ENCODE measurements at regions not wholly inside any gene's neighbourhood (a gene's known extent, or its start where the extent isn't known, plus 50 kb on each side); places are given as distances from the start of the nearest gene placed in this dataset.
"Not testable (repeated sequence)": the region's sequence is repeated elsewhere in the genome, so short reads cannot be mapped to it uniquely, and the experiment has no call there.

DNA sequence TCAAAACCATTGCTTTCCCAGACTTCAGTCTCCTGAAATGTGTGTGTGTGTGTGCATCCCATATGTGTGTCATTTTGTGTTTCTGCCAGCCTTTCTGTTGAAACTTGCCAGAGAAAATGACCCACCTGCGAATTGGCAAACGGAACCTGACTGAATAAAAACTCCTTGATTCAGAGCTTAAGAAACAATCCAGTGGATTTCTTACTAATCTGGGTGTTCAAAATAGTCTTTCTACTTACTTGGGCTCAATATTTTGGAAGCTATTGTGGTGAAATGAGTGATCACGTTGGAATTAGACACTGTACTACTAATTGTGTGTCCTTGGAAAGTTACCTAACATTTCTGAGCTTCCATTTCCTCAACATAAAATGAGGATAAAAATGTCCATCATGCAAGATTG is 138.9 kb upstream of the ERG start:
- no peak for DNase-seq (ENCODE audit: low spot score)
- H3K9ac ChIP-seq (ENCODE audit: low read depth in 1 of 2, low read length in 2 of 2), result no peak overlapping the region
- peaks cover 0 to 4% (median under 1%) of the 10 kb centered on the region in 4 donors for H3K9me3 ChIP-seq (ENCODE audit: control insufficient read depth in 4 of 4, low read length in 3 of 4)
- 80% methylated on average over 3 of the region's 3 CpGs for WGBS
- TF ChIP-seq HNF4G (IDR thresholded peaks at IDR 0.05) (no peak), YY1 (IDR thresholded peaks at IDR 0.05) (no peak), RXRA (IDR thresholded peaks at IDR 0.05) (no peak), FOXA1 (IDR thresholded peaks at IDR 0.05) (no peak), FOXA2 (IDR thresholded peaks at IDR 0.05) (no peak), HNF4A (conservative IDR thresholded peaks at IDR 0.05) (no peak), TAF1 (conservative IDR thresholded peaks at IDR 0.05) (no peak), EGR1 (IDR thresholded peaks at IDR 0.05; ENCODE audit: low read depth in 2 of 2) (no peak), JUND (IDR thresholded peaks at IDR 0.05) (no peak)
- TF ChIP-seq, protein P1, sequence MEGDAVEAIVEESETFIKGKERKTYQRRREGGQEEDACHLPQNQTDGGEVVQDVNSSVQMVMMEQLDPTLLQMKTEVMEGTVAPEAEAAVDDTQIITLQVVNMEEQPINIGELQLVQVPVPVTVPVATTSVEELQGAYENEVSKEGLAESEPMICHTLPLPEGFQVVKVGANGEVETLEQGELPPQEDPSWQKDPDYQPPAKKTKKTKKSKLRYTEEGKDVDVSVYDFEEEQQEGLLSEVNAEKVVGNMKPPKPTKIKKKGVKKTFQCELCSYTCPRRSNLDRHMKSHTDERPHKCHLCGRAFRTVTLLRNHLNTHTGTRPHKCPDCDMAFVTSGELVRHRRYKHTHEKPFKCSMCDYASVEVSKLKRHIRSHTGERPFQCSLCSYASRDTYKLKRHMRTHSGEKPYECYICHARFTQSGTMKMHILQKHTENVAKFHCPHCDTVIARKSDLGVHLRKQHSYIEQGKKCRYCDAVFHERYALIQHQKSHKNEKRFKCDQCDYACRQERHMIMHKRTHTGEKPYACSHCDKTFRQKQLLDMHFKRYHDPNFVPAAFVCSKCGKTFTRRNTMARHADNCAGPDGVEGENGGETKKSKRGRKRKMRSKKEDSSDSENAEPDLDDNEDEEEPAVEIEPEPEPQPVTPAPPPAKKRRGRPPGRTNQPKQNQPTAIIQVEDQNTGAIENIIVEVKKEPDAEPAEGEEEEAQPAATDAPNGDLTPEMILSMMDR (IDR thresholded peaks at IDR 0.05; ENCODE audit: low read depth, low read length, missing input control), result no peak
- TF ChIP-seq, protein P2, sequence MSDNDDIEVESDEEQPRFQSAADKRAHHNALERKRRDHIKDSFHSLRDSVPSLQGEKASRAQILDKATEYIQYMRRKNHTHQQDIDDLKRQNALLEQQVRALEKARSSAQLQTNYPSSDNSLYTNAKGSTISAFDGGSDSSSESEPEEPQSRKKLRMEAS (IDR thresholded peaks at IDR 0.05), result no peak
- H3K4me3 ChIP-seq (ENCODE audit: low read depth in 1 of 3, low read length in 3 of 3), result no peak overlapping the region
- no peak overlapping the region for H3K27ac ChIP-seq (ENCODE audit: low read depth in 1 of 2, low read length in 2 of 2)
- no peaks in the 10 kb centered on the region for H3K4me1 ChIP-seq (ENCODE audit: control insufficient read depth in 4 of 4, insufficient read depth in 4 of 4, low read length in 3 of 4)
- H3K36me3 ChIP-seq (ENCODE audit: control insufficient read depth in 4 of 4, insufficient read depth in 3 of 4, low read depth in 1 of 4, low read length in 3 of 4), result no peaks in the 10 kb centered on the region
- H3K27me3 ChIP-seq (ENCODE audit: control insufficient read depth in 4 of 4, insufficient read depth in 4 of 4, low read length in 3 of 4), result peaks cover 0 to 6% (median 0%) of the 10 kb centered on the region in 4 donors

DNA sequence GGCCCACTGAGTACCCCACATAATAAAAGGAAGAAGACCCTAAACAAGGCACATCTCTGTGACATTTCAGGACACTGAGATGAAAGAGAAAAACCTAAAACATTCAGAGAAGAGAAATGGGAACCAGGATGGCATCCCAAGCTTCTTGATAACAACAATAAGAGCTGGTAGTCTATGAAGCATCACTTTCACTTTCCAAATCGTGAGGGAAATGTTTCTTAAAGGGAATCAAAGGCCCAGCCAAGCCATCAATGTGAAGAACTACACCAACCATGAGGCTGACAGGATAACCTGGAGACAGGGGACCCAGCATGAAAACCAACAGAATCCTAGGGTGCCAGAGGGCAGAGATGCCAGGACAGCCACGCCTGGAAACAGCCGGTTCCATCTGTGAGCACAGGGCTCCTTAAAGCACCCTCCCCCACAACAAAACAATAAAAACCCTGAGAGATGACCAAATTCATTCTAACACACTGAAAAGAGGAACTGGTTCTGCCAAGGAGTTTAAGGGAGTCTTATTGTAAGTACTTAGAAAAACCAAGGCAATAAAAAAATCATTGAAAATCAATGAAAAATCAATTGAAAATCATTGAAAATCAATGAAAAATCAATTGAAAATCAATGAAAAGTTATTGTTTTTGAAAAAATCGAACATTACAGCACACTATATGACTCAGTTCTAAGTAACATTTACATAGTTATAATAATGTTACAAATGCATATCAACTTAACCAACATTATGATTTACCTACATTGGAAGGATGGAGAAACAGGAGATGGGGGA is 141.5 kb upstream of the ERG start:
- WGBS, result 38% methylated on average over 4 of the region's 4 CpGs
- Histone ChIP-seq H3K4me1 (ENCODE audit: control insufficient read depth in 4 of 4, insufficient read depth in 4 of 4, low read length in 3 of 4) (no peaks in the 10 kb centered on the region), H3K27me3 (ENCODE audit: control insufficient read depth in 4 of 4, insufficient read depth in 4 of 4, low read length in 3 of 4) (peaks cover 0 to 9% (median 0%) of the 10 kb centered on the region in 4 donors), H3K27ac (ENCODE audit: low read depth in 1 of 2, low read length in 2 of 2) (no peak overlapping the region), H3K4me3 (ENCODE audit: low read depth in 1 of 3, low read length in 3 of 3) (no peak overlapping the region), H3K9ac (ENCODE audit: low read depth in 1 of 2, low read length in 2 of 2) (no peak overlapping the region), H3K36me3 (ENCODE audit: control insufficient read depth in 4 of 4, insufficient read depth in 3 of 4, low read depth in 1 of 4, low read length in 3 of 4) (no peaks in the 10 kb centered on the region), H3K9me3 (ENCODE audit: control insufficient read depth in 4 of 4, low read length in 3 of 4) (peaks cover 0 to 4% (median under 1%) of the 10 kb centered on the region in 4 donors)
- no peak for DNase-seq (ENCODE audit: low spot score)
- TF ChIP-seq NR2F2 (IDR thresholded peaks at IDR 0.05) (no peak), GABPA (IDR thresholded peaks at IDR 0.05 in 1 of 2, conservative IDR thresholded peaks at IDR 0.05 in 1 of 2) (no peak), SP1 (IDR thresholded peaks at IDR 0.05) (no peak), EGR1 (IDR thresholded peaks at IDR 0.05; ENCODE audit: low read depth in 2 of 2) (no peak), HNF4A (conservative IDR thresholded peaks at IDR 0.05) (no peak), HNF4G (IDR thresholded peaks at IDR 0.05) (no peak), TAF1 (conservative IDR thresholded peaks at IDR 0.05) (no peak), RAD21 (IDR thresholded peaks at IDR 0.05) (no peak), RXRA (IDR thresholded peaks at IDR 0.05) (no peak), FOXA1 (IDR thresholded peaks at IDR 0.05) (no peak), YY1 (IDR thresholded peaks at IDR 0.05) (no peak), FOXA2 (IDR thresholded peaks at IDR 0.05) (no peak)
- TF ChIP-seq, protein P3, sequence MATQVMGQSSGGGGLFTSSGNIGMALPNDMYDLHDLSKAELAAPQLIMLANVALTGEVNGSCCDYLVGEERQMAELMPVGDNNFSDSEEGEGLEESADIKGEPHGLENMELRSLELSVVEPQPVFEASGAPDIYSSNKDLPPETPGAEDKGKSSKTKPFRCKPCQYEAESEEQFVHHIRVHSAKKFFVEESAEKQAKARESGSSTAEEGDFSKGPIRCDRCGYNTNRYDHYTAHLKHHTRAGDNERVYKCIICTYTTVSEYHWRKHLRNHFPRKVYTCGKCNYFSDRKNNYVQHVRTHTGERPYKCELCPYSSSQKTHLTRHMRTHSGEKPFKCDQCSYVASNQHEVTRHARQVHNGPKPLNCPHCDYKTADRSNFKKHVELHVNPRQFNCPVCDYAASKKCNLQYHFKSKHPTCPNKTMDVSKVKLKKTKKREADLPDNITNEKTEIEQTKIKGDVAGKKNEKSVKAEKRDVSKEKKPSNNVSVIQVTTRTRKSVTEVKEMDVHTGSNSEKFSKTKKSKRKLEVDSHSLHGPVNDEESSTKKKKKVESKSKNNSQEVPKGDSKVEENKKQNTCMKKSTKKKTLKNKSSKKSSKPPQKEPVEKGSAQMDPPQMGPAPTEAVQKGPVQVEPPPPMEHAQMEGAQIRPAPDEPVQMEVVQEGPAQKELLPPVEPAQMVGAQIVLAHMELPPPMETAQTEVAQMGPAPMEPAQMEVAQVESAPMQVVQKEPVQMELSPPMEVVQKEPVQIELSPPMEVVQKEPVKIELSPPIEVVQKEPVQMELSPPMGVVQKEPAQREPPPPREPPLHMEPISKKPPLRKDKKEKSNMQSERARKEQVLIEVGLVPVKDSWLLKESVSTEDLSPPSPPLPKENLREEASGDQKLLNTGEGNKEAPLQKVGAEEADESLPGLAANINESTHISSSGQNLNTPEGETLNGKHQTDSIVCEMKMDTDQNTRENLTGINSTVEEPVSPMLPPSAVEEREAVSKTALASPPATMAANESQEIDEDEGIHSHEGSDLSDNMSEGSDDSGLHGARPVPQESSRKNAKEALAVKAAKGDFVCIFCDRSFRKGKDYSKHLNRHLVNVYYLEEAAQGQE (IDR thresholded peaks at IDR 0.05), result no peak
- TF ChIP-seq, protein P4, sequence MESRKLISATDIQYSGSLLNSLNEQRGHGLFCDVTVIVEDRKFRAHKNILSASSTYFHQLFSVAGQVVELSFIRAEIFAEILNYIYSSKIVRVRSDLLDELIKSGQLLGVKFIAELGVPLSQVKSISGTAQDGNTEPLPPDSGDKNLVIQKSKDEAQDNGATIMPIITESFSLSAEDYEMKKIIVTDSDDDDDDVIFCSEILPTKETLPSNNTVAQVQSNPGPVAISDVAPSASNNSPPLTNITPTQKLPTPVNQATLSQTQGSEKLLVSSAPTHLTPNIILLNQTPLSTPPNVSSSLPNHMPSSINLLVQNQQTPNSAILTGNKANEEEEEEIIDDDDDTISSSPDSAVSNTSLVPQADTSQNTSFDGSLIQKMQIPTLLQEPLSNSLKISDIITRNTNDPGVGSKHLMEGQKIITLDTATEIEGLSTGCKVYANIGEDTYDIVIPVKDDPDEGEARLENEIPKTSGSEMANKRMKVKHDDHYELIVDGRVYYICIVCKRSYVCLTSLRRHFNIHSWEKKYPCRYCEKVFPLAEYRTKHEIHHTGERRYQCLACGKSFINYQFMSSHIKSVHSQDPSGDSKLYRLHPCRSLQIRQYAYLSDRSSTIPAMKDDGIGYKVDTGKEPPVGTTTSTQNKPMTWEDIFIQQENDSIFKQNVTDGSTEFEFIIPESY (IDR thresholded peaks at IDR 0.05), result no peak
- TF ChIP-seq, protein P1 (IDR thresholded peaks at IDR 0.05; ENCODE audit: low read depth, low read length, missing input control), result no peak
- TF ChIP-seq, protein P2 (IDR thresholded peaks at IDR 0.05), result no peak

DNA sequence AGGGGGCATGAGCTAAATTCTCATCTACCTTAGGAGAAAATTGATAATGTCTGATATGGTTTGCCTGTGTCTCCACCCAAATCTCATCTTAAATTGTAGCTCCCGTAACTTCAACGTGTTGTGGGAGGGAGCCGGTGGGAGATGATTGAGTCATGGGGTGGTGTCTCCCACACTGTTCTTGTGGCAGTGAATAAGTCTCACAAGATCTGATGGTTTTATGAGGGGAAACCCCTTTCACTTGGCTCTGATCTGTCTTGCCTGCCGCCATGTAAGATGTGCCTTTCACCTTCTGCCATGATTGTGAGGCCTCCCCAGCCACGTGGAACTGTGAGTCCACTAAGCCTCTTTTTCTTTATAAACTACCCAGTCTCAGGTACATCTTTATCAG is 142.1 kb upstream of the ERG start:
- H3K36me3 ChIP-seq (ENCODE audit: control insufficient read depth in 4 of 4, insufficient read depth in 3 of 4, low read depth in 1 of 4, low read length in 3 of 4), result not testable (repeated sequence)

More for the DNA sequence above, 142.1 kb upstream of the ERG start:
- not testable (repeated sequence) for H3K4me1 ChIP-seq (ENCODE audit: control insufficient read depth in 4 of 4, insufficient read depth in 4 of 4, low read length in 3 of 4); H3K9me3 ChIP-seq (ENCODE audit: control insufficient read depth in 4 of 4, low read length in 3 of 4); H3K9ac ChIP-seq (ENCODE audit: low read depth in 1 of 2, low read length in 2 of 2); H3K27me3 ChIP-seq (ENCODE audit: control insufficient read depth in 4 of 4, insufficient read depth in 4 of 4, low read length in 3 of 4); H3K27ac ChIP-seq (ENCODE audit: low read depth in 1 of 2, low read length in 2 of 2); DNase-seq (ENCODE audit: low spot score); H3K4me3 ChIP-seq (ENCODE audit: low read depth in 1 of 3, low read length in 3 of 3)
- 92% methylated on average over 5 of the region's 5 CpGs for WGBS

Measured in liver (tissue), 8 donors.